ENCODE measurements at regions not wholly inside any gene's neighbourhood (a gene's known extent, or its start where the extent isn't known, plus 50 kb on each side); places are given as distances from the start of the nearest gene placed in this dataset.
"Not testable (repeated sequence)": the region's sequence is repeated elsewhere in the genome, so short reads cannot be mapped to it uniquely, and the experiment has no call there.

DNA sequence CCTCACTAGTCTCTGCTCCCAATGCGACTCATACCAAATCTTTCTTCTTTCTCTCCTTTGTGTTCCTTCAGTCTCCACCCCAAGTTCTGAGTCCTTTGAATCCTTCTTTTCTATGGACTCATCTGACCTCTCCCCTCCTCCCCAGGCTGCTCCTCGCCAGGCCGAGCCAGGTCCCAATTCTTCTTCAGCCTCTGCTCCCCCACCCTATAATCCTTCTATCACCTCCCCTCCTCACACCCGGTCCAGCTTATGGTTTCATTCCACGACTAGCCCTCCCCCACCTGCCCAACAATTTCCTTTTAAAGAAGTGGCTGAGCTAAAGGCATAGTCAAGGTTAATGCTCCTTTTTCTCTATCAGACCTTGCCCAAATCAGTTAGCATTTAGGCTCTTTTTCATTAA lies 518.5 kb downstream of the MATN1 start:
- H3K9me3 ChIP-seq (ENCODE audit: low read length); H3K79me2 ChIP-seq (replicated peaks; ENCODE audit: insufficient read depth, low read length): not testable (repeated sequence)

DNA sequence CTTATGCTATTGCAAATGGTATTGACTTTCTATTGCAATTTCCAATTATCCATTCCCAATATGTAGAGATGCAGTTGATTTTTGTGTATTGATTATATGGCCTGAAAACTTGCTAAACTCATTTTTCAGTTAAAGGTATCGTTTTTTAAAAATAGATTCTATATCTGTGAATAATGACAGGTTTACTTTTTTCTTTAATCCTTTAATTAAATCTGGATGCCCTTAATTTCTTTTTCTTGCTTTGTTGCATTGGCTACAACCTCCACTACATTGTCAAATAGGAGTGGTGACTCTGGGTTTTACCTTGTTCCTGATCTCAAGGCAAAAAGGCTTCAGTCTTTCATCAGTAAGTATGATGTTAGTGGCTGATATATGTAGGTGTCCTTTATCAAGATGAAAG lies 522.4 kb downstream of the MATN1 start:
- Histone ChIP-seq H3K27me3 (ENCODE audit: insufficient read depth, low read depth, low read length) (no peaks in the 10 kb centered on the region), H3F3A (ENCODE audit: insufficient read depth, low read length, poor library complexity, severe bottlenecking) (no peaks in the 10 kb centered on the region), H3K27ac (ENCODE audit: low read length) (no peak overlapping the region), H2AFZ (ENCODE audit: low read depth, low read length) (no peak overlapping the region), H3K9me3 (ENCODE audit: low read length) (peaks cover 5% of the 10 kb centered on the region), H3K79me2 (replicated peaks; ENCODE audit: insufficient read depth, low read length) (no peaks in the 10 kb centered on the region), H3K9ac (ENCODE audit: low read length) (no peak overlapping the region), H3K9me2 (ENCODE audit: insufficient read depth, low read length) (no peaks in the 10 kb centered on the region), H4K20me1 (ENCODE audit: insufficient read depth) (no peaks in the 10 kb centered on the region), H3K4me2 (ENCODE audit: low read length) (no peak overlapping the region), H3K4me3 (ENCODE audit: low read length) (no peak overlapping the region), H3K36me3 (ENCODE audit: insufficient read depth, low read length) (no peaks in the 10 kb centered on the region)
- TF ChIP-seq, protein P1, sequence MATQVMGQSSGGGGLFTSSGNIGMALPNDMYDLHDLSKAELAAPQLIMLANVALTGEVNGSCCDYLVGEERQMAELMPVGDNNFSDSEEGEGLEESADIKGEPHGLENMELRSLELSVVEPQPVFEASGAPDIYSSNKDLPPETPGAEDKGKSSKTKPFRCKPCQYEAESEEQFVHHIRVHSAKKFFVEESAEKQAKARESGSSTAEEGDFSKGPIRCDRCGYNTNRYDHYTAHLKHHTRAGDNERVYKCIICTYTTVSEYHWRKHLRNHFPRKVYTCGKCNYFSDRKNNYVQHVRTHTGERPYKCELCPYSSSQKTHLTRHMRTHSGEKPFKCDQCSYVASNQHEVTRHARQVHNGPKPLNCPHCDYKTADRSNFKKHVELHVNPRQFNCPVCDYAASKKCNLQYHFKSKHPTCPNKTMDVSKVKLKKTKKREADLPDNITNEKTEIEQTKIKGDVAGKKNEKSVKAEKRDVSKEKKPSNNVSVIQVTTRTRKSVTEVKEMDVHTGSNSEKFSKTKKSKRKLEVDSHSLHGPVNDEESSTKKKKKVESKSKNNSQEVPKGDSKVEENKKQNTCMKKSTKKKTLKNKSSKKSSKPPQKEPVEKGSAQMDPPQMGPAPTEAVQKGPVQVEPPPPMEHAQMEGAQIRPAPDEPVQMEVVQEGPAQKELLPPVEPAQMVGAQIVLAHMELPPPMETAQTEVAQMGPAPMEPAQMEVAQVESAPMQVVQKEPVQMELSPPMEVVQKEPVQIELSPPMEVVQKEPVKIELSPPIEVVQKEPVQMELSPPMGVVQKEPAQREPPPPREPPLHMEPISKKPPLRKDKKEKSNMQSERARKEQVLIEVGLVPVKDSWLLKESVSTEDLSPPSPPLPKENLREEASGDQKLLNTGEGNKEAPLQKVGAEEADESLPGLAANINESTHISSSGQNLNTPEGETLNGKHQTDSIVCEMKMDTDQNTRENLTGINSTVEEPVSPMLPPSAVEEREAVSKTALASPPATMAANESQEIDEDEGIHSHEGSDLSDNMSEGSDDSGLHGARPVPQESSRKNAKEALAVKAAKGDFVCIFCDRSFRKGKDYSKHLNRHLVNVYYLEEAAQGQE (IDR thresholded peaks at IDR 0.05; ENCODE audit: borderline replicate concordance): no peak
- TF ChIP-seq EP300 (conservative IDR thresholded peaks at IDR 0.05; ENCODE audit: poor library complexity, severe bottlenecking) (no peak), TAF1 (IDR thresholded peaks at IDR 0.05; ENCODE audit: low read depth) (no peak), EZH2 (IDR thresholded peaks at IDR 0.05; ENCODE audit: borderline replicate concordance, insufficient read depth, low read length, poor library complexity, severe bottlenecking) (no peak), POLR2AphosphoS5 (IDR thresholded peaks at IDR 0.05) (no peak), MXI1 (conservative IDR thresholded peaks at IDR 0.05; ENCODE audit: poor library complexity, severe bottlenecking) (no peak), SMC3 (conservative IDR thresholded peaks at IDR 0.05; ENCODE audit: poor library complexity) (no peak), RAD21 (conservative IDR thresholded peaks at IDR 0.05) (no peak)
- TF ChIP-seq, protein P2, sequence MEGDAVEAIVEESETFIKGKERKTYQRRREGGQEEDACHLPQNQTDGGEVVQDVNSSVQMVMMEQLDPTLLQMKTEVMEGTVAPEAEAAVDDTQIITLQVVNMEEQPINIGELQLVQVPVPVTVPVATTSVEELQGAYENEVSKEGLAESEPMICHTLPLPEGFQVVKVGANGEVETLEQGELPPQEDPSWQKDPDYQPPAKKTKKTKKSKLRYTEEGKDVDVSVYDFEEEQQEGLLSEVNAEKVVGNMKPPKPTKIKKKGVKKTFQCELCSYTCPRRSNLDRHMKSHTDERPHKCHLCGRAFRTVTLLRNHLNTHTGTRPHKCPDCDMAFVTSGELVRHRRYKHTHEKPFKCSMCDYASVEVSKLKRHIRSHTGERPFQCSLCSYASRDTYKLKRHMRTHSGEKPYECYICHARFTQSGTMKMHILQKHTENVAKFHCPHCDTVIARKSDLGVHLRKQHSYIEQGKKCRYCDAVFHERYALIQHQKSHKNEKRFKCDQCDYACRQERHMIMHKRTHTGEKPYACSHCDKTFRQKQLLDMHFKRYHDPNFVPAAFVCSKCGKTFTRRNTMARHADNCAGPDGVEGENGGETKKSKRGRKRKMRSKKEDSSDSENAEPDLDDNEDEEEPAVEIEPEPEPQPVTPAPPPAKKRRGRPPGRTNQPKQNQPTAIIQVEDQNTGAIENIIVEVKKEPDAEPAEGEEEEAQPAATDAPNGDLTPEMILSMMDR (IDR thresholded peaks at IDR 0.05; ENCODE audit: poor library complexity, severe bottlenecking): no peak

More for the DNA sequence above, 518.5 kb downstream of the MATN1 start:
- H3K36me3 ChIP-seq (ENCODE audit: insufficient read depth, low read length); H3K27ac ChIP-seq (ENCODE audit: low read length); H3K9ac ChIP-seq (ENCODE audit: low read length); H2AFZ ChIP-seq (ENCODE audit: low read depth, low read length); H3K4me2 ChIP-seq (ENCODE audit: low read length); H3K9me2 ChIP-seq (ENCODE audit: insufficient read depth, low read length); H3F3A ChIP-seq (ENCODE audit: insufficient read depth, low read length, poor library complexity, severe bottlenecking); H4K20me1 ChIP-seq (ENCODE audit: insufficient read depth); H3K27me3 ChIP-seq (ENCODE audit: insufficient read depth, low read depth, low read length); H3K4me3 ChIP-seq (ENCODE audit: low read length): not testable (repeated sequence)

DNA sequence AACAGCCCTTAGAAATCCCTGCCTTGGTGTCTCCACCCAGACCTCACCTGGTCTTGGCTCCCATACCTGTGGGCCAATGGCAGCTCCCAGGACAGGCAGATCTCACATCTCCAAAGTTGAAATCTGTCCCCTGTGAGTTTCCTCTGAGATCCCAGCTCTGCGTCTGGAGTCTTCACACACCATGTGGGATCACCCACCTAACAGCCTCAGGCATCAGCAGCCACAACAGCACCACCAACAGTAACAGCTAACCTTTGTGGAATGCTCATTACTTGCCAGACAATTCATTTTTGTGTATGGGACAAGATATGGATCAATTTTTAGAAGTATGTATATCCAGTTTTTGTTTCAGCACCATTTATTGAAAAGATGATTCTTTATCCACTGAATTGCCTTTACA lies 523.2 kb downstream of the MATN1 start:
- no peaks in the 10 kb centered on the region for H3K27me3 ChIP-seq (ENCODE audit: insufficient read depth, low read depth, low read length)
- no peak overlapping the region for H3K9ac ChIP-seq (ENCODE audit: low read length)
- no peak overlapping the region for H3K27ac ChIP-seq (ENCODE audit: low read length)
- H3F3A ChIP-seq (ENCODE audit: insufficient read depth, low read length, poor library complexity, severe bottlenecking): no peaks in the 10 kb centered on the region
- no peaks in the 10 kb centered on the region for H4K20me1 ChIP-seq (ENCODE audit: insufficient read depth)
- H3K79me2 ChIP-seq (replicated peaks; ENCODE audit: insufficient read depth, low read length): no peaks in the 10 kb centered on the region
- no peak overlapping the region for H2AFZ ChIP-seq (ENCODE audit: low read depth, low read length)
- H3K4me2 ChIP-seq (ENCODE audit: low read length): no peak overlapping the region
- H3K9me3 ChIP-seq (ENCODE audit: low read length): peaks cover 5% of the 10 kb centered on the region
- TF ChIP-seq, protein P1 (IDR thresholded peaks at IDR 0.05; ENCODE audit: borderline replicate concordance): no peak
- TF ChIP-seq EZH2 (IDR thresholded peaks at IDR 0.05; ENCODE audit: borderline replicate concordance, insufficient read depth, low read length, poor library complexity, severe bottlenecking) (no peak), EP300 (conservative IDR thresholded peaks at IDR 0.05; ENCODE audit: poor library complexity, severe bottlenecking) (no peak), TAF1 (IDR thresholded peaks at IDR 0.05; ENCODE audit: low read depth) (no peak), SMC3 (conservative IDR thresholded peaks at IDR 0.05; ENCODE audit: poor library complexity) (no peak), MXI1 (conservative IDR thresholded peaks at IDR 0.05; ENCODE audit: poor library complexity, severe bottlenecking) (no peak), RAD21 (conservative IDR thresholded peaks at IDR 0.05) (no peak), POLR2AphosphoS5 (IDR thresholded peaks at IDR 0.05) (no peak)
- TF ChIP-seq, protein P2 (IDR thresholded peaks at IDR 0.05; ENCODE audit: poor library complexity, severe bottlenecking): no peak
- no peak overlapping the region for H3K4me3 ChIP-seq (ENCODE audit: low read length)
- H3K36me3 ChIP-seq (ENCODE audit: insufficient read depth, low read length): no peaks in the 10 kb centered on the region
- no peaks in the 10 kb centered on the region for H3K9me2 ChIP-seq (ENCODE audit: insufficient read depth, low read length)

Measured in neural cell (in vitro differentiated cells).